B cell (primary cell): ENCODE measurements at regions not wholly inside any gene's neighbourhood (a gene's known extent, or its start where the extent isn't known, plus 50 kb on each side); places are given as distances from the start of the nearest gene placed in this dataset.

Experiments used
- ATAC-seq: fragments of 200-7000 bp; cut with Tn5 transposase; one replicate; pipeline ENCODE4 v1.10.0; 2021; ENCODE audit warnings: low read depth, mild to moderate bottlenecking, moderate number of reproducible peaks, moderate library complexity
- CTCF ChIA-PET: fragments of 350-600 bp; sonication (Branson Sonifier 250); formaldehyde crosslinking; loops from one replicate; lab custom pipeline; 2021; ENCODE audit warnings: antibody characterized with exemption, inconsistent platforms; lab: Charles Lee
- POLR2A ChIA-PET: fragments of 350-600 bp; sonication (Branson Sonifier 250); formaldehyde crosslinking; loops from one replicate; lab custom pipeline; 2021; ENCODE audit warnings: antibody characterized with exemption; lab: Charles Lee
- DNase-seq: peaks from one replicate; pipeline ENCODE4 v3.0.0; 2013
- H2AFZ ChIP-seq: 2 replicates; pipeline ENCODE4 v1.6.1; 2012; ENCODE audit warnings: mild to moderate bottlenecking, low read depth, low read length; ENCODE audit not compliant: insufficient read depth, poor library complexity, severe bottlenecking
- H3K27ac ChIP-seq, 2 donors: 1 replicate in 1 of 2; 2 replicates in 1 of 2; pipeline ENCODE4 v1.5.1; 2012 to 2013; ENCODE audit warnings: low read length in 2 of 2, mild to moderate bottlenecking in 2 of 2, moderate library complexity in 1 of 2
- H3K27me3 ChIP-seq, 4 experiments: fragments of 200-600 bp in 1 of 4; sonication (generic) in 1 of 4; replicated peaks in 1 of 4; 1 replicate in 2 of 4; 2 replicates in 2 of 4; pipeline versions ENCODE4 v1.6.1 to v1.7.0; 2013 to 2016; ENCODE audit warnings: low read length in 3 of 4, mild to moderate bottlenecking in 2 of 4, mixed read lengths in 1 of 4, moderate library complexity in 1 of 4; ENCODE audit not compliant: insufficient read depth in 4 of 4, control insufficient read depth in 3 of 4; ENCODE audit errors: control extremely low read depth in 1 of 4
- H3K36me3 ChIP-seq, 2 experiments: replicated peaks in 1 of 2; 1 replicate in 1 of 2; 2 replicates in 1 of 2; pipeline versions ENCODE4 v1.6.1 to v1.7.1; 2013; ENCODE audit warnings: low read length in 1 of 2; ENCODE audit not compliant: insufficient read depth in 2 of 2, control insufficient read depth in 1 of 2; ENCODE audit errors: control extremely low read depth in 1 of 2, extremely low read depth in 1 of 2
- H3K4me1 ChIP-seq, 2 donors: fragments of 200-600 bp in 1 of 2; sonication (generic) in 1 of 2; 1 replicate in 1 of 2; 2 replicates in 1 of 2; pipeline versions ENCODE4 v1.5.1 to v1.6.1; 2013 to 2017; ENCODE audit warnings: low read length in 2 of 2; ENCODE audit not compliant: control insufficient read depth in 2 of 2, insufficient read depth in 2 of 2
- H3K4me2 ChIP-seq: replicated peaks from 2 replicates; pipeline ENCODE3; 2012; ENCODE audit warnings: mild to moderate bottlenecking, low read depth, low read length; ENCODE audit not compliant: poor library complexity, severe bottlenecking
- H3K4me3 ChIP-seq, 5 experiments: fragments of 200-600 bp in 1 of 5; sonication (generic) in 1 of 5; 1 replicate in 3 of 5; 2 replicates in 2 of 5; pipeline versions ENCODE4 v1.5.1 to v1.7.0; 2011 to 2016; ENCODE audit warnings: low read length in 4 of 5, mild to moderate bottlenecking in 4 of 5, low read depth in 2 of 5, control low read depth in 1 of 5, moderate library complexity in 1 of 5; ENCODE audit not compliant: insufficient read depth in 1 of 5; ENCODE audit errors: control extremely low read depth in 1 of 5, extremely low read depth in 1 of 5
- H3K79me2 ChIP-seq: fragments of 200-600 bp; sonication (generic); one replicate; pipeline ENCODE4 v1.6.0; 2016; ENCODE audit warnings: low read length; ENCODE audit not compliant: control insufficient read depth, insufficient read depth
- H3K9ac ChIP-seq: fragments of 200-600 bp; sonication (generic); 2 replicates; pipeline ENCODE4 v1.6.1; 2017; ENCODE audit warnings: mild to moderate bottlenecking, low read length, moderate library complexity
- H3K9me3 ChIP-seq, 3 donors: one replicate each; pipeline versions ENCODE4 v1.6.1 to v1.7.1; 2013; ENCODE audit warnings: low read length in 2 of 3; ENCODE audit not compliant: control insufficient read depth in 2 of 3, insufficient read depth in 1 of 3; ENCODE audit errors: control extremely low read depth in 1 of 3
- H4K20me1 ChIP-seq: 2 replicates; pipeline ENCODE4 v1.6.0; 2012; ENCODE audit warnings: mild to moderate bottlenecking, low read length; ENCODE audit not compliant: insufficient read depth, control insufficient read depth, poor library complexity, severe bottlenecking
- H3K27ac Mint-ChIP-seq: one replicate; pipeline ENCODE4 v1.8.0; 2021; ENCODE audit warnings: mixed read lengths
- H3K27me3 Mint-ChIP-seq: one replicate; pipeline ENCODE4 v1.8.0; 2021; ENCODE audit warnings: mixed read lengths
- H3K4me1 Mint-ChIP-seq: one replicate; pipeline ENCODE4 v1.8.0; 2021; ENCODE audit warnings: mixed read lengths
- H3K4me3 Mint-ChIP-seq: one replicate; pipeline ENCODE4 v1.8.0; 2021; ENCODE audit warnings: mixed read lengths
- H3K9me3 Mint-ChIP-seq: one replicate; pipeline ENCODE4 v1.8.0; 2022; ENCODE audit warnings: mixed read lengths; ENCODE audit not compliant: insufficient read depth
- EZH2 ChIP-seq: IDR thresholded peaks from 2 replicates; pipeline ENCODE4 v1.6.1; 2012; ENCODE audit warnings: borderline replicate concordance, low read depth, mild to moderate bottlenecking, moderate library complexity, low read length; ENCODE audit not compliant: insufficient read depth, poor library complexity, severe bottlenecking
- WGBS: methylation state at CpG from one replicate; pipeline ENCODE4 v1.1.5; 2013; ENCODE audit warnings: missing lambda C conversion rate; ENCODE audit not compliant: insufficient coverage; 5-methylcytosine and 5-hydroxymethylcytosine counted together
- intact Hi-C: fragments of 100-400 bp; cut with micrococcal nuclease; formaldehyde crosslinking; loops from one replicate; pipeline ENCODE4 v1.10.0; 2022
- TF ChIP-seq, protein P1 (sequence below): fragments of 200-600 bp; IDR thresholded peaks from one replicate; pipeline ENCODE4 v1.8.0; 2022; ENCODE audit warnings: antibody characterized with exemption, mild to moderate bottlenecking

DNA sequence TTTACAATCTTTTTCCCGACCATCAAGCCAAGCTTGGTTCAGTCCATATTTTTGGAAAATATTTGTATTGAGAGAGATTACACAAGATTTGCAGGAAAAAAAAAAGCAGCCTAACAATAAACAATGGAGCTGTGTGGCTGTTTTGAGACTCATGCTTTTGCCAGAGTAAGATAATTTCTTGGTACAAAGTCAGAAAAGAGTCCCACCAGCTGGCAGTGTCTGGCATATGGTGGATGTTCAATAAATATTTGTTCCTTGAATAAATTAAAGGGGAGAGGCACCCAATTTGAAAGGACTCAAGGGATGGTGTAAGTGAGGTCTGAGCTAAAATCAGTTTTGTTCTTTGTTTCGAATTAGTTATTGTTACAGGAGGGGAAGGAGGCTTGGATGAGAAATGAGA lies 78.1 kb upstream of the RPH3A start:
- H3K4me1 ChIP-seq, result no peaks in the 10 kb centered on the region
- Mint-ChIP-seq H3K4me1 (no peaks in the 10 kb centered on the region), H3K9me3 (no peaks in the 10 kb centered on the region), H3K27me3 (peaks cover 19% of the 10 kb centered on the region), H3K4me3 (no peak overlapping the region), H3K27ac (no peak overlapping the region)
- H3K27me3 ChIP-seq, result peaks cover 0 to 5% (median 0%) of the 10 kb centered on the region in 4 experiments
- CTCF ChIA-PET, result no interaction called here
- intact Hi-C loops, result no loop called here
- H2AFZ ChIP-seq, result no peak overlapping the region
- WGBS, result 86% methylated on average over 1 of the region's 2 CpGs
- H3K36me3 ChIP-seq, result no peaks in the 10 kb centered on the region
- H4K20me1 ChIP-seq, result no peaks in the 10 kb centered on the region
- H3K4me3 ChIP-seq, result no peak overlapping the region
- no peaks in the 10 kb centered on the region for H3K9me3 ChIP-seq
- no peak overlapping the region for H3K9ac ChIP-seq
- ATAC-seq (no peak), DNase-seq (no peak)
- POLR2A ChIA-PET, result no interaction called here
- TF ChIP-seq, protein P1, sequence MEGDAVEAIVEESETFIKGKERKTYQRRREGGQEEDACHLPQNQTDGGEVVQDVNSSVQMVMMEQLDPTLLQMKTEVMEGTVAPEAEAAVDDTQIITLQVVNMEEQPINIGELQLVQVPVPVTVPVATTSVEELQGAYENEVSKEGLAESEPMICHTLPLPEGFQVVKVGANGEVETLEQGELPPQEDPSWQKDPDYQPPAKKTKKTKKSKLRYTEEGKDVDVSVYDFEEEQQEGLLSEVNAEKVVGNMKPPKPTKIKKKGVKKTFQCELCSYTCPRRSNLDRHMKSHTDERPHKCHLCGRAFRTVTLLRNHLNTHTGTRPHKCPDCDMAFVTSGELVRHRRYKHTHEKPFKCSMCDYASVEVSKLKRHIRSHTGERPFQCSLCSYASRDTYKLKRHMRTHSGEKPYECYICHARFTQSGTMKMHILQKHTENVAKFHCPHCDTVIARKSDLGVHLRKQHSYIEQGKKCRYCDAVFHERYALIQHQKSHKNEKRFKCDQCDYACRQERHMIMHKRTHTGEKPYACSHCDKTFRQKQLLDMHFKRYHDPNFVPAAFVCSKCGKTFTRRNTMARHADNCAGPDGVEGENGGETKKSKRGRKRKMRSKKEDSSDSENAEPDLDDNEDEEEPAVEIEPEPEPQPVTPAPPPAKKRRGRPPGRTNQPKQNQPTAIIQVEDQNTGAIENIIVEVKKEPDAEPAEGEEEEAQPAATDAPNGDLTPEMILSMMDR, result no peak
- TF ChIP-seq EZH2, result no peak
- no peak overlapping the region for H3K27ac ChIP-seq
- no peaks in the 10 kb centered on the region for H3K79me2 ChIP-seq
- H3K4me2 ChIP-seq, result no peak overlapping the region

DNA sequence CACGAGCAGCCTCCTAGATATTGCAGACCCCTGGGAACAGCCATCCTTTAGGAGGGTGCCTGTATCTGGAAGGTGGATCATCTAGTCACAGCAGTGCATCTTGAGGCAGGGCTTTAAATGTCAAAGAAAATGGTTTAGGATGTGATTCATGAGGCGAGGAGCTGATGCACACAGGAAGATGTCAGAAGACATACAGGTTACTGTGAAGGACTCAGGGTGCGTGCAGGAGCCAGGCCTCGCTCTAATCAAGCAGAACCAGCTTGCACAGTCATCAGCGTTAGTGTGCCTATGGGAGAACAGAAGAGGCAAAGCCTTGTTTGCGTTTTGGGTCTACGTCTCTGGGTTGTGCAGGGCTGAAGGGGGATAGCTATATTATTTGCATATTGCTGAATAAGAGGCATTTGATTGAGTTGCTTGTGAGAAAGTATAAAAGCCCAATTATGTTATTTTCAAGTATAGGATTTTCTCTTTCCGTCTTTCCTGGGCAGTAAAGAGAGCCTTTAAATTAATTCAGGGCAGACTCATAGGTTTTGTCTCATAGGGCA lies 77.3 kb upstream of the RPH3A start:
- no peaks in the 10 kb centered on the region for H3K4me1 Mint-ChIP-seq
- Histone ChIP-seq H3K4me1 (no peaks in the 10 kb centered on the region), H3K27ac (no peak overlapping the region), H3K27me3 (peaks cover 0 to 5% (median 0%) of the 10 kb centered on the region in 4 experiments), H3K4me2 (no peak overlapping the region), H3K36me3 (no peaks in the 10 kb centered on the region), H2AFZ (no peak overlapping the region), H4K20me1 (no peaks in the 10 kb centered on the region), H3K9ac (no peak overlapping the region), H3K79me2 (no peaks in the 10 kb centered on the region), H3K4me3 (no peak overlapping the region), H3K9me3 (no peaks in the 10 kb centered on the region)
- CTCF ChIA-PET, result no interaction called here
- 79% methylated on average over 8 of the region's 8 CpGs for WGBS
- POLR2A ChIA-PET, result no interaction called here
- ATAC-seq (no peak), DNase-seq (no peak)
- no peak overlapping the region for H3K27ac Mint-ChIP-seq
- intact Hi-C loops, result no loop called here
- H3K9me3 Mint-ChIP-seq, result no peaks in the 10 kb centered on the region
- H3K4me3 Mint-ChIP-seq, result no peak overlapping the region
- peaks cover 21% of the 10 kb centered on the region for H3K27me3 Mint-ChIP-seq
- TF ChIP-seq, protein P1, result no peak
